Muscle of leg (tissue), 3 donors: ENCODE measurements at regions not wholly inside any gene's neighbourhood (a gene's known extent, or its start where the extent isn't known, plus 50 kb on each side); places are given as distances from the start of the nearest gene placed in this dataset.

Source experiments
- DNase-seq: peaks from one replicate; pipeline ENCODE4 v3.0.0; 2013
- H3K27ac ChIP-seq: one replicate; pipeline ENCODE4 v1.5.1; 2013; ENCODE audit warnings: mild to moderate bottlenecking, low read length, control low read depth
- H3K27me3 ChIP-seq: one replicate; pipeline ENCODE4 v1.6.1; 2013; ENCODE audit warnings: low read length; ENCODE audit not compliant: control insufficient read depth, insufficient read depth
- H3K36me3 ChIP-seq: one replicate; pipeline ENCODE4 v1.6.1; 2013; ENCODE audit warnings: low read length; ENCODE audit not compliant: control insufficient read depth, insufficient read depth
- H3K4me1 ChIP-seq: one replicate; pipeline ENCODE4 v1.6.1; 2013; ENCODE audit warnings: low read length; ENCODE audit not compliant: control insufficient read depth, insufficient read depth
- H3K4me3 ChIP-seq: one replicate; pipeline ENCODE4 v1.5.1; 2013; ENCODE audit warnings: low read length, control low read depth
- H3K9me3 ChIP-seq: replicated peaks from 2 replicates; pipeline ENCODE4 v1.6.1; 2013; ENCODE audit warnings: low read depth, low read length; ENCODE audit not compliant: control insufficient read depth
- WGBS: methylation state at CpG from one replicate; pipeline ENCODE4 v1.1.5; 2013; ENCODE audit warnings: missing lambda C conversion rate; ENCODE audit not compliant: insufficient coverage; 5-methylcytosine and 5-hydroxymethylcytosine counted together

- no peaks in the 10 kb centered on the region for H3K36me3 ChIP-seq
- H3K4me3 ChIP-seq, result no peak overlapping the region
- DNase-seq, result no peak
- H3K9me3 ChIP-seq, result no peaks in the 10 kb centered on the region
- no peak overlapping the region for H3K27ac ChIP-seq
- no peaks in the 10 kb centered on the region for H3K4me1 ChIP-seq
- H3K27me3 ChIP-seq, result no peaks in the 10 kb centered on the region
- 60% methylated on average over 1 of the region's 2 CpGs for WGBS
Measured at GRCh38 chr16:47990676-47991075, 165.1 kb downstream of the ABCC12 start.

- Histone ChIP-seq H3K4me1 (no peaks in the 10 kb centered on the region), H3K27ac (no peak overlapping the region), H3K9me3 (no peaks in the 10 kb centered on the region), H3K36me3 (no peaks in the 10 kb centered on the region), H3K27me3 (no peaks in the 10 kb centered on the region), H3K4me3 (no peak overlapping the region)
- 77% methylated on average over 2 of the region's 2 CpGs for WGBS
- no peak for DNase-seq
Measured at GRCh38 chr16:47987136-47987535, 168.7 kb downstream of the ABCC12 start.

DNA sequence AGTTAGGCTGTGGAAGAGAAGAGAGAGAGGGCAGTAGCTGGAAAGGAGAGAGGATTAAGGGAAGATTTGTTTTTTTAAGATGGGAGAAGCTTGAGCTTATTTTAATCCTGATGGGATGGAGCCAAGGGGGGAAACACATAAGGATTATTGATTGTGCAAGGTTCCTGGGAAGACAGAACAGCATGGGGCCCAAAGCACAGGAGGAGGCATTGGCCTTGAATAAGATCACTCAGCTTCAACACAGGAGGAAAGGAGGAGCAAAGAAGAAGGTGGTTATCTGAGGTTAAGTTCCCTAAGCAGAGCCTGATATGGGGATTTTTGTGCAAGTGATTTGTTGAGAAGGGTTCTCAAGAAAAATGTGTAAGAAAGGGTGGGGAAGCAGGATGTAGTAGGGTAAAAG lies 169.8 kb downstream of the ABCC12 start:
- no peak overlapping the region for H3K4me3 ChIP-seq
- no peak overlapping the region for H3K27ac ChIP-seq
- no peak for DNase-seq
- H3K27me3 ChIP-seq, result no peaks in the 10 kb centered on the region
- no peaks in the 10 kb centered on the region for H3K36me3 ChIP-seq
- H3K9me3 ChIP-seq, result no peaks in the 10 kb centered on the region
- no peaks in the 10 kb centered on the region for H3K4me1 ChIP-seq

DNA sequence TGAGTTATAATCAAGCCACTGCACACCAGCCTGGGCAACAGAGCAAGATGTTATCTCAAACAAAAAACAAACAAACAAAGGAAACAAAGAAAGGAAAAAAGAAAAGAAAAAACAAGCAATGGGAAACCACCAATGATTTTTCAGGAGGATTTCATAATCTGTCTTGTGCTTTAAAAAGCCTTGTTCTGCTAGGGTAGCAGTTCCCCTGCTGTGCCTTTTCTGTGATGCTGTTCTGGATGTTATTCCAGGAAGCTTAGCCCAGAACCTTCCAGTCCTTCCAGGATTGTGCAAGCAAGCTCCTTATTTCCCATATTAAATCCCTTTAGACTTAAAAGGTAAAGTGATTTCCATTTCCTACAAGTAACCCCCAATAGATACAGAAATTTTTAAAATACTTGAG lies 171.1 kb downstream of the ABCC12 start:
- Histone ChIP-seq H3K27me3 (no peaks in the 10 kb centered on the region), H3K4me1 (no peaks in the 10 kb centered on the region), H3K9me3 (no peaks in the 10 kb centered on the region), H3K4me3 (no peak overlapping the region), H3K27ac (no peak overlapping the region), H3K36me3 (no peaks in the 10 kb centered on the region)
- DNase-seq, result no peak

DNA sequence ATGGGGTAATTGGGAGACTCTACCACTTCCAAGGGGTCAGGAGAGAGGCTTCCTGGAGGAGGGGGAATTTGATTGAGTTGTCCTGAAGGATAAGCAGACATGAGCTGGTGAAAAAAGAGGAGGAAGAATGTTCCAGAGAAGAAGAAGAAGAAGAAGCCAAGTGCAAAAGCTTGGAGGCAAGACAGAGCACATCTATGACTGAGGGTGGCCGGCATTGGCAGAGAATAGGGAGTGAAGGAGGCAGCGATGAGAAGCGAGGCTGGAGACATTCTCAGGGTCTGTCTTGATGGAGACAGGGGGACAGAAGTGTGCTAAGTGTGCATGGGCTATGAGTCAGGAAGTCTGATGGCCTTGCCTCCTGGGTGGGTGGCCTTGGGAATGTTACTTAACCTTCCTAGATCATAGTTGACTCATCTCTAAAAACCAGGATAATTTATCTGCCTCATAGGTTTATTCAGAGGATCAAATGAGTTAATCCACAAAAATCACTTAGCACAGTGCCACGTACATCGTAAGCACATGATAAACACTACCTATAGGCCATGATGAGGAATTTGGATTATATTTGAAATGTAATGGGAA lies 171.7 kb downstream of the ABCC12 start:
- H3K36me3 ChIP-seq, result no peaks in the 10 kb centered on the region
- no peak overlapping the region for H3K4me3 ChIP-seq
- no peaks in the 10 kb centered on the region for H3K9me3 ChIP-seq
- no peaks in the 10 kb centered on the region for H3K4me1 ChIP-seq
- no peak overlapping the region for H3K27ac ChIP-seq
- H3K27me3 ChIP-seq, result no peaks in the 10 kb centered on the region
- 85% methylated on average over 3 of the region's 5 CpGs for WGBS
- DNase-seq, result no peak

- DNase-seq, result no peak
- H3K36me3 ChIP-seq, result no peaks in the 10 kb centered on the region
- no peaks in the 10 kb centered on the region for H3K9me3 ChIP-seq
- 60% methylated on average over 1 of the region's 8 CpGs for WGBS
- no peaks in the 10 kb centered on the region for H3K27me3 ChIP-seq
- no peak overlapping the region for H3K4me3 ChIP-seq
- H3K27ac ChIP-seq, result no peak overlapping the region
- H3K4me1 ChIP-seq, result no peaks in the 10 kb centered on the region
Measured at GRCh38 chr16:47980212-47980611, 175.6 kb downstream of the ABCC12 start.

GRCh38 chr16:47979616-47980182 lies 176.1 kb downstream of the ABCC12 start:
- no peaks in the 10 kb centered on the region for H3K4me1 ChIP-seq
- no peaks in the 10 kb centered on the region for H3K9me3 ChIP-seq
- no peak overlapping the region for H3K4me3 ChIP-seq
- no peak overlapping the region for H3K27ac ChIP-seq
- WGBS, result no CpG with 5 or more reads among the region's 1 CpG
- DNase-seq, result no peak
- H3K27me3 ChIP-seq, result no peaks in the 10 kb centered on the region
- no peaks in the 10 kb centered on the region for H3K36me3 ChIP-seq

- DNase-seq, result no peak
- H3K4me1 ChIP-seq, result no peaks in the 10 kb centered on the region
- H3K27me3 ChIP-seq, result no peaks in the 10 kb centered on the region
- no peaks in the 10 kb centered on the region for H3K9me3 ChIP-seq
- no peak overlapping the region for H3K27ac ChIP-seq
- H3K4me3 ChIP-seq, result no peak overlapping the region
- 50% methylated on average over 1 of the region's 5 CpGs for WGBS
- no peaks in the 10 kb centered on the region for H3K36me3 ChIP-seq
Measured at GRCh38 chr16:47979164-47979520, 176.7 kb downstream of the ABCC12 start.

DNA sequence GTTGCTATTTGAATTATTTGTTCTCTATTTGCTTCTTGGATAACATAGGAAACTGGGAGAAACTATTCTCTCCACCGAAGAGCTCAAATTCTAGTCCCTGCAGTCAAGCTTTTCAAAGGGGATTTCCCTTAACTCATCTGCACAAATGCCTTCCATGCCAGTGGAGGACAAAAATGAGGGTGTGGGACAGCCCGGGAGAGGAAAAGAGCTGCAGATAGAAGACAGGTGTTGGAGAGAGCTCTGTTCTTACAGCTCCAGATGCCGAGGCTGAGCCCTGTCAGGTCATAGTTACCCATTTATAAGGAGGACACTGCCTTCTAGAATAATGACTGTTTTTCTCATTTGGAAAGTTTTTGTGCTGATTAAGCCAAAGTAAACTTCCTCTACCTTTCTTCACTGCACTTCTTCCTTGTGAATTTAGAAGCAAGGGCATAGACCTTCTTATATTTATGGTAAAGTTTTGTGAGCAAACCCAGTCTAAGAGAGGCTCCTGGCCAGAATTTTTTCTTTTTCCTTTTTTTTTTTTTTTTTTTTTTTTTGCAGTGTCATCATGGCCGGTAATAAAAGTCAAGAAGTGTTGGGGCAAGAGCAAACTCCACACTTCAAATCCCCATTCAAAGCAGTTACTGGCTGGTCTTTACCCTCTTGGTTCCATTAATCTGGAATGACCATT lies 177.2 kb downstream of the ABCC12 start:
- no peak for DNase-seq
- Histone ChIP-seq H3K27me3 (no peaks in the 10 kb centered on the region), H3K4me1 (no peaks in the 10 kb centered on the region), H3K4me3 (no peak overlapping the region), H3K27ac (no peak overlapping the region), H3K9me3 (no peaks in the 10 kb centered on the region), H3K36me3 (no peaks in the 10 kb centered on the region)
- no CpG with 5 or more reads among the region's 4 CpGs for WGBS

DNA sequence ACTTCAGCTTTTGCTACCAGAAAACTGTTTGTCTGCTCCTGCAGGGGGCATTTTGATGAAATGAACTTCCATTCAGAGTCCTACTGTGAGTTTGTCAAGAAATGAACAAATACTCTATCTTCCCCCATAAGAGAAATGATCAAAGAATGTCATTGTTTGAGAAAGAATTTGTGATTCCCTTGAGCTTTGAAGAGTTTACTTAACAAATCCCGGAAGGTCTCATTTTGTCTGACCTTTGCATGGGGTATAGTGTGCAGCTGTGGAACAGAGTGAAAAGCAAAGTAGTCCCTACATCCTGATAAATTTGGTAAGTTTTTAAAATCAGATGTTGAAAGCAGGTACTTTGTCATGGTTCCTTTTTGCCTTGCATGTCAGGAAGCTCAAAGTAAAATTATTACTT lies 178.0 kb downstream of the ABCC12 start:
- no CpG with 5 or more reads among the region's 1 CpG for WGBS
- no peak overlapping the region for H3K27ac ChIP-seq
- no peaks in the 10 kb centered on the region for H3K9me3 ChIP-seq
- no peak overlapping the region for H3K4me3 ChIP-seq
- no peaks in the 10 kb centered on the region for H3K36me3 ChIP-seq
- H3K27me3 ChIP-seq, result no peaks in the 10 kb centered on the region
- H3K4me1 ChIP-seq, result no peaks in the 10 kb centered on the region
- no peak for DNase-seq
